ENCODE measurements at regions not wholly inside any gene's neighbourhood (a gene's known extent, or its start where the extent isn't known, plus 50 kb on each side); places are given as distances from the start of the nearest gene placed in this dataset.

- no peak overlapping the region for H3K4me3 Mint-ChIP-seq
- CTCF ChIA-PET = no interaction called here
- no peaks in the 10 kb centered on the region for H3K27me3 Mint-ChIP-seq
- DNase-seq = no peak
- no peak overlapping the region for H3K27ac Mint-ChIP-seq
- H3K4me1 Mint-ChIP-seq (ENCODE audit: low read depth) = no peaks in the 10 kb centered on the region
- POLR2A ChIA-PET = no interaction called here
- H3K36me3 Mint-ChIP-seq = peaks cover 6% of the 10 kb centered on the region
- no peaks in the 10 kb centered on the region for H3K9me3 Mint-ChIP-seq
- intact Hi-C loops (cut with micrococcal nuclease) = no loop called here
These were observed 571.2 kb upstream of the TNP1 start for GRCh38 chr2:217430916-217431576.

GRCh38 chr2:217429981-217430500 lies 570.2 kb upstream of the TNP1 start:
- ChIA-PET POLR2A (no interaction called here), CTCF (no interaction called here)
- H3K9me3 Mint-ChIP-seq = no peaks in the 10 kb centered on the region
- no peaks in the 10 kb centered on the region for H3K27me3 Mint-ChIP-seq
- peaks cover 6% of the 10 kb centered on the region for H3K36me3 Mint-ChIP-seq
- H3K4me1 Mint-ChIP-seq (ENCODE audit: low read depth) = no peaks in the 10 kb centered on the region
- H3K4me3 Mint-ChIP-seq = no peak overlapping the region
- intact Hi-C loops (cut with micrococcal nuclease) = no loop called here
- no peak for DNase-seq
- H3K27ac Mint-ChIP-seq = no peak overlapping the region

GRCh38 chr2:217421834-217422233 lies 562.0 kb upstream of the TNP1 start:
- ChIA-PET POLR2A (no interaction called here), CTCF (no interaction called here)
- intact Hi-C loops (cut with micrococcal nuclease) = no loop called here
- no peak overlapping the region for H3K27ac Mint-ChIP-seq
- peaks cover 2% of the 10 kb centered on the region for H3K36me3 Mint-ChIP-seq
- H3K4me1 Mint-ChIP-seq (ENCODE audit: low read depth) = no peaks in the 10 kb centered on the region
- H3K27me3 Mint-ChIP-seq = no peaks in the 10 kb centered on the region
- H3K9me3 Mint-ChIP-seq = no peaks in the 10 kb centered on the region
- H3K4me3 Mint-ChIP-seq = no peak overlapping the region
- DNase-seq = no peak

GRCh38 chr2:217420854-217421253 lies 561.0 kb upstream of the TNP1 start:
- ChIA-PET CTCF (no interaction called here), POLR2A (no interaction called here)
- no peaks in the 10 kb centered on the region for H3K9me3 Mint-ChIP-seq
- no peaks in the 10 kb centered on the region for H3K27me3 Mint-ChIP-seq
- H3K4me1 Mint-ChIP-seq (ENCODE audit: low read depth) = no peaks in the 10 kb centered on the region
- H3K27ac Mint-ChIP-seq = no peak overlapping the region
- no peak overlapping the region for H3K4me3 Mint-ChIP-seq
- intact Hi-C loops (cut with micrococcal nuclease) = no loop called here
- no peaks in the 10 kb centered on the region for H3K36me3 Mint-ChIP-seq
- no peak for DNase-seq

GRCh38 chr2:217419055-217419671 lies 559.3 kb upstream of the TNP1 start:
- H3K4me3 Mint-ChIP-seq = no peak overlapping the region
- CTCF ChIA-PET = no interaction called here
- no peaks in the 10 kb centered on the region for H3K4me1 Mint-ChIP-seq (ENCODE audit: low read depth)
- POLR2A ChIA-PET = no interaction called here
- no peak overlapping the region for H3K27ac Mint-ChIP-seq
- no peaks in the 10 kb centered on the region for H3K36me3 Mint-ChIP-seq
- intact Hi-C loops (cut with micrococcal nuclease) = no loop called here
- H3K27me3 Mint-ChIP-seq = no peaks in the 10 kb centered on the region
- H3K9me3 Mint-ChIP-seq = no peaks in the 10 kb centered on the region
- no peak for DNase-seq

- CTCF ChIA-PET = no interaction called here
- Mint-ChIP-seq H3K4me3 (no peak overlapping the region), H3K4me1 (ENCODE audit: low read depth) (no peaks in the 10 kb centered on the region), H3K9me3 (no peaks in the 10 kb centered on the region), H3K27me3 (no peaks in the 10 kb centered on the region), H3K27ac (no peak overlapping the region), H3K36me3 (no peaks in the 10 kb centered on the region)
- intact Hi-C loops (cut with micrococcal nuclease) = no loop called here
- POLR2A ChIA-PET = no interaction called here
- no peak for DNase-seq
These were observed 558.7 kb upstream of the TNP1 start for GRCh38 chr2:217418544-217418943.

GRCh38 chr2:217418090-217418489 lies 558.2 kb upstream of the TNP1 start:
- DNase-seq = no peak
- H3K27ac Mint-ChIP-seq = no peak overlapping the region
- POLR2A ChIA-PET = no interaction called here
- intact Hi-C loops (cut with micrococcal nuclease) = no loop called here
- CTCF ChIA-PET = no interaction called here
- no peaks in the 10 kb centered on the region for H3K36me3 Mint-ChIP-seq
- H3K27me3 Mint-ChIP-seq = no peaks in the 10 kb centered on the region
- no peaks in the 10 kb centered on the region for H3K9me3 Mint-ChIP-seq
- no peak overlapping the region for H3K4me3 Mint-ChIP-seq
- H3K4me1 Mint-ChIP-seq (ENCODE audit: low read depth) = no peaks in the 10 kb centered on the region

GRCh38 chr2:217417536-217417935 lies 557.7 kb upstream of the TNP1 start:
- Mint-ChIP-seq H3K27me3 (no peaks in the 10 kb centered on the region), H3K36me3 (no peaks in the 10 kb centered on the region), H3K9me3 (no peaks in the 10 kb centered on the region), H3K27ac (no peak overlapping the region), H3K4me1 (ENCODE audit: low read depth) (no peaks in the 10 kb centered on the region), H3K4me3 (no peak overlapping the region)
- DNase-seq = no peak
- intact Hi-C loops (cut with micrococcal nuclease) = no loop called here
- CTCF ChIA-PET = no interaction called here
- POLR2A ChIA-PET = no interaction called here

GRCh38 chr2:217415316-217415715 lies 555.5 kb upstream of the TNP1 start:
- H3K9me3 Mint-ChIP-seq = no peaks in the 10 kb centered on the region
- H3K27me3 Mint-ChIP-seq = no peaks in the 10 kb centered on the region
- no peaks in the 10 kb centered on the region for H3K4me1 Mint-ChIP-seq (ENCODE audit: low read depth)
- intact Hi-C loops (cut with micrococcal nuclease) = no loop called here
- H3K4me3 Mint-ChIP-seq = no peak overlapping the region
- no peaks in the 10 kb centered on the region for H3K36me3 Mint-ChIP-seq
- ChIA-PET POLR2A (no interaction called here), CTCF (no interaction called here)
- no peak overlapping the region for H3K27ac Mint-ChIP-seq
- DNase-seq = no peak

GRCh38 chr2:217414429-217414828 lies 554.6 kb upstream of the TNP1 start:
- no peaks in the 10 kb centered on the region for H3K27me3 Mint-ChIP-seq
- no peak overlapping the region for H3K27ac Mint-ChIP-seq
- no peaks in the 10 kb centered on the region for H3K36me3 Mint-ChIP-seq
- intact Hi-C loops (cut with micrococcal nuclease) = no loop called here
- no peak for DNase-seq
- no peaks in the 10 kb centered on the region for H3K4me1 Mint-ChIP-seq (ENCODE audit: low read depth)
- no peak overlapping the region for H3K4me3 Mint-ChIP-seq
- ChIA-PET POLR2A (no interaction called here), CTCF (no interaction called here)
- no peaks in the 10 kb centered on the region for H3K9me3 Mint-ChIP-seq

- Mint-ChIP-seq H3K36me3 (no peaks in the 10 kb centered on the region), H3K4me1 (ENCODE audit: low read depth) (no peaks in the 10 kb centered on the region), H3K4me3 (no peak overlapping the region), H3K27me3 (no peaks in the 10 kb centered on the region), H3K27ac (no peak overlapping the region), H3K9me3 (no peaks in the 10 kb centered on the region)
- POLR2A ChIA-PET = no interaction called here
- no peak for DNase-seq
- intact Hi-C loops (cut with micrococcal nuclease) = no loop called here
- CTCF ChIA-PET = no interaction called here
These were observed 553.3 kb upstream of the TNP1 start for GRCh38 chr2:217413193-217413592.

- Mint-ChIP-seq H3K27me3 (no peaks in the 10 kb centered on the region), H3K4me1 (ENCODE audit: low read depth) (no peaks in the 10 kb centered on the region), H3K4me3 (no peak overlapping the region), H3K9me3 (no peaks in the 10 kb centered on the region), H3K36me3 (no peaks in the 10 kb centered on the region), H3K27ac (no peak overlapping the region)
- no peak for DNase-seq
- ChIA-PET POLR2A (no interaction called here), CTCF (no interaction called here)
- intact Hi-C loops (cut with micrococcal nuclease) = no loop called here
These were observed 552.9 kb upstream of the TNP1 start for GRCh38 chr2:217412721-217413120.

GRCh38 chr2:217412277-217412676 lies 552.4 kb upstream of the TNP1 start:
- H3K27ac Mint-ChIP-seq = no peak overlapping the region
- intact Hi-C loops (cut with micrococcal nuclease) = no loop called here
- ChIA-PET POLR2A (no interaction called here), CTCF (no interaction called here)
- H3K36me3 Mint-ChIP-seq = no peaks in the 10 kb centered on the region
- no peak for DNase-seq
- no peak overlapping the region for H3K4me3 Mint-ChIP-seq
- H3K27me3 Mint-ChIP-seq = no peaks in the 10 kb centered on the region
- no peaks in the 10 kb centered on the region for H3K4me1 Mint-ChIP-seq (ENCODE audit: low read depth)
- H3K9me3 Mint-ChIP-seq = no peaks in the 10 kb centered on the region

Data from activated CD4-positive, alpha-beta memory T cell treated with anti-CD3 and anti-CD28 coated beads for 36 hours (primary cell).